HEK293T (cell line): ENCODE measurements at regions not wholly inside any gene's neighbourhood (a gene's known extent, or its start where the extent isn't known, plus 50 kb on each side); places are given as distances from the start of the nearest gene placed in this dataset.

Source experiments
- CTCF ChIA-PET: fragments of 350-600 bp; formaldehyde crosslinking; extraction: SDS; loops from one replicate; lab custom pipeline; 2021; ENCODE audit warnings: antibody characterized with exemption, inconsistent platforms; lab: Yijun Ruan, JAX
- POLR2A ChIA-PET: fragments of 350-600 bp; formaldehyde crosslinking; extraction: SDS; loops from one replicate; lab custom pipeline; 2020; ENCODE audit warnings: antibody characterized with exemption, inconsistent platforms; lab: Yijun Ruan, JAX
- DNase-seq: peaks from one replicate; pipeline ENCODE4 v3.0.0; 2012; ENCODE audit warnings: mixed read lengths; ENCODE audit errors: extremely low spot score
- ARNT ChIP-seq: fragments of 450-650 bp; IDR thresholded peaks from 2 replicates; pipeline ENCODE4 v1.6.1; 2017; ENCODE audit warnings: mild to moderate bottlenecking
- BHLHE40 ChIP-seq: fragments of 450-650 bp; IDR thresholded peaks from 2 replicates; pipeline ENCODE4 v1.6.1; 2016; ENCODE audit warnings: mild to moderate bottlenecking, moderate library complexity, borderline replicate concordance
- CTBP1 ChIP-seq: fragments of 450-650 bp; IDR thresholded peaks from 2 replicates; pipeline ENCODE4 v1.6.1; 2016; ENCODE audit warnings: borderline replicate concordance
- ELF4 ChIP-seq: fragments of 450-650 bp; IDR thresholded peaks from 2 replicates; pipeline ENCODE4 v1.6.1; 2017; ENCODE audit warnings: antibody characterized with exemption
- FOXA1 ChIP-seq: fragments of 450-650 bp; IDR thresholded peaks from 2 replicates; pipeline ENCODE4 v1.6.1; 2016; ENCODE audit warnings: mild to moderate bottlenecking
- FOXK2 ChIP-seq: fragments of 450-650 bp; IDR thresholded peaks from 2 replicates; pipeline ENCODE4 v1.6.1; 2016; ENCODE audit warnings: mild to moderate bottlenecking
- FOXM1 ChIP-seq: fragments of 450-650 bp; IDR thresholded peaks from 2 replicates; pipeline ENCODE4 v1.6.1; 2017; ENCODE audit warnings: mild to moderate bottlenecking, borderline replicate concordance
- HDGF ChIP-seq: fragments of 450-650 bp; IDR thresholded peaks from 2 replicates; pipeline ENCODE4 v1.6.1; 2017; ENCODE audit warnings: antibody characterized with exemption, borderline replicate concordance
- L3MBTL2 ChIP-seq: fragments of 450-650 bp; conservative IDR thresholded peaks from 2 replicates; pipeline ENCODE4 v1.6.1; 2016; ENCODE audit warnings: mild to moderate bottlenecking
- LEF1 ChIP-seq: fragments of 450-650 bp; IDR thresholded peaks from 2 replicates; pipeline ENCODE4 v1.6.1; 2017; ENCODE audit warnings: mild to moderate bottlenecking, borderline replicate concordance
- NFRKB ChIP-seq: fragments of 450-650 bp; IDR thresholded peaks from 2 replicates; pipeline ENCODE4 v1.6.1; 2016; ENCODE audit warnings: mild to moderate bottlenecking, moderate library complexity
- SP1 ChIP-seq: fragments of 450-650 bp; IDR thresholded peaks from 2 replicates; pipeline ENCODE4 v1.6.1; 2017
- SUZ12 ChIP-seq: fragments of 450-650 bp; IDR thresholded peaks from 2 replicates; pipeline ENCODE4 v1.6.1; 2016; ENCODE audit warnings: mild to moderate bottlenecking
- TARDBP ChIP-seq: fragments of 450-650 bp; IDR thresholded peaks from 2 replicates; pipeline ENCODE4 v1.6.1; 2016
- ZNF384 ChIP-seq: fragments of 450-650 bp; IDR thresholded peaks from 2 replicates; pipeline ENCODE4 v1.6.1; 2016
- TF ChIP-seq, protein P1 (sequence below): fragments of 450-650 bp; IDR thresholded peaks from 2 replicates; pipeline ENCODE4 v1.6.1; 2016

DNA sequence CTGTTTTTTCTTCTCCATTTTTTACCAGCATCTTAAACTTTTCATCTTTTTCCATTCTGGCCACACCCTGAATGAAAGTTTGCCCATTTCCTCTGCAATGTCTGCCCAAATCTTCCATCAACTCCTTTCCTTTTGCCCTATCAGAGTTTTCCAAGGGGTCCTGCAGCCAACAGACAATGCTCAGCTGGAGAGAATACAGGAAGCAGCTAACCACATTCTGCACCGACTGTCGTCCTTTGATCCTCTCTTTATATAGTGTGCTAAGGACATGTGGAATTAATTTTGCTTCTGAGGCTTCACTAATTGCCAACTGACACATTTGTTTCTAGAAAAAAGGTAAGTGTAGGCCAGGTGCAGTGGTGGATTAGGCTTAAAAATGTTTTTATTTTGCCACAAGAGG lies 50.5 kb upstream of the DLX2 start:
- ChIA-PET CTCF (no interaction called here), POLR2A (no interaction called here)
- no peak for DNase-seq
- TF ChIP-seq BHLHE40: no peak
- TF ChIP-seq SP1: no peak
- TF ChIP-seq NFRKB: no peak
- TF ChIP-seq L3MBTL2: no peak
- no peak for TF ChIP-seq SUZ12
- no peak for TF ChIP-seq FOXK2
- no peak for TF ChIP-seq FOXM1
- no peak for TF ChIP-seq CTBP1
- TF ChIP-seq ZNF384: no peak
- no peak for TF ChIP-seq FOXA1
- no peak for TF ChIP-seq ELF4
- TF ChIP-seq, protein P1, sequence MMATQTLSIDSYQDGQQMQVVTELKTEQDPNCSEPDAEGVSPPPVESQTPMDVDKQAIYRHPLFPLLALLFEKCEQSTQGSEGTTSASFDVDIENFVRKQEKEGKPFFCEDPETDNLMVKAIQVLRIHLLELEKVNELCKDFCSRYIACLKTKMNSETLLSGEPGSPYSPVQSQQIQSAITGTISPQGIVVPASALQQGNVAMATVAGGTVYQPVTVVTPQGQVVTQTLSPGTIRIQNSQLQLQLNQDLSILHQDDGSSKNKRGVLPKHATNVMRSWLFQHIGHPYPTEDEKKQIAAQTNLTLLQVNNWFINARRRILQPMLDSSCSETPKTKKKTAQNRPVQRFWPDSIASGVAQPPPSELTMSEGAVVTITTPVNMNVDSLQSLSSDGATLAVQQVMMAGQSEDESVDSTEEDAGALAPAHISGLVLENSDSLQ: no peak
- no peak for TF ChIP-seq LEF1
- no peak for TF ChIP-seq ARNT
- no peak for TF ChIP-seq HDGF
- no peak for TF ChIP-seq TARDBP

DNA sequence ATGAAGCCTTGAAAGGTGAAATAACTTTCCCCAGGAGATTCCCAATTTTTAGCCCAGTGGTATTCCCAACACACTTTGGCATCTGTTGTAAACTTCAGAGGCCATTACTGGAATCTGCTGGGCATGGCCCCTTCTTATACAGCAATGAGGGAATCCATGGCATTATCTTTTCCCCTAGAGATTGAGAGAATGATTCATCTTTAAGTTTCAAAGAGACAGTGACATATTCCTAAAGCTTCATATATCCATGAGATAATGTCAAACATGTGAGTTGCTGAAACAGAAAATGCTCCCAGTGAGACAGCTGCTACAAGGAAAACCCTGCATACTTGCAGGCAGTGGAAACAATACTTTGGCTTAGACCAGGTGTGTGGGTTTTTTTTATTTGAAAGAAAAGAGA lies 51.1 kb upstream of the DLX2 start:
- DNase-seq: no peak
- CTCF ChIA-PET: no interaction called here
- POLR2A ChIA-PET: no interaction called here
- TF ChIP-seq FOXK2: no peak
- TF ChIP-seq, protein P1: no peak
- TF ChIP-seq TARDBP: no peak
- no peak for TF ChIP-seq SP1
- no peak for TF ChIP-seq LEF1
- TF ChIP-seq BHLHE40: no peak
- no peak for TF ChIP-seq NFRKB
- TF ChIP-seq L3MBTL2: no peak
- TF ChIP-seq ELF4: no peak
- TF ChIP-seq ARNT: no peak
- TF ChIP-seq ZNF384: no peak

DNA sequence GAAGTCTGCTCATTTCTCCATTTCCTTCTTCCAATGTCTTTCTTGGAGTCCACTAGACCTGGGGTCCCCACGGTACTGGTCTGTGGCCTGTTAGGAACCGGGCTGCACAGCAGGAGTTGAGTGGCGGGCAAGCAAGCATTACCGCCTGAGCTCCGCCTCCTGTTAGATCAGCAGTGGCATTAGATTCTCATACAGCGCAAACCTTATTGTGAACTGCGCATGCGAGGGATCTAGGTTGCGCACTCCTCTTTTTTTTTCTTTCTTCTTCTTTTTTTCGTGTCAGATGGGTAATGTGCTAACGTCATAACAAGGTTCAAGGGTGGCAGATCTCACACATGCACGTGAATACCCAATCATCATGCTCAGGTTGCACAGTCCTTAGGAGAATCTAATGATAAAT lies 53.1 kb upstream of the DLX2 start:
- CTCF ChIA-PET: no interaction called here
- no peak for TF ChIP-seq SUZ12
- no peak for DNase-seq
- POLR2A ChIA-PET: no interaction called here

DNA sequence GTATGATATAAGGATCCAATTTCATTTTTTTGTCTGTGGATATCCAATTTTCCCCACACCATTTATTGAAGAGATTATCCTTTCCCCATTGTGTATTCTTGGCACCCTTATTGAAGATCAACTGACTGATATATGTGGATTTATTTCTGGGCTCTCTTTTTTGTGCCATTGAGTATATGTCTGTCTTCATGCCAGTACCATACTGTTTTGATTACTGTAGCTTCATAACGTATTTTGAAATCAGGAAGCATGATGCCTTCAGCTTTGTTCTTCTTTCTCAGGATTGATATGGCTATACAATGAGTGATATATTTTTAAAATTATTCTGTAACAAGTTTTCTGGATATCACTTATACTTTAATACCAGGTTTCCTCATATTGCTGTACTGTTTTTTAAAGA lies 58.1 kb upstream of the DLX2 start:
- CTCF ChIA-PET: no interaction called here
- POLR2A ChIA-PET: no interaction called here
- no peak for TF ChIP-seq L3MBTL2
- no peak for TF ChIP-seq ELF4
- TF ChIP-seq, protein P1: no peak
- TF ChIP-seq FOXM1: no peak
- TF ChIP-seq FOXA1: no peak
- TF ChIP-seq TARDBP: no peak
- no peak for TF ChIP-seq HDGF
- TF ChIP-seq BHLHE40: no peak
- TF ChIP-seq CTBP1: no peak
- no peak for TF ChIP-seq FOXK2
- TF ChIP-seq NFRKB: no peak
- TF ChIP-seq LEF1: no peak
- TF ChIP-seq ZNF384: no peak
- TF ChIP-seq SUZ12: no peak
- TF ChIP-seq ARNT: no peak
- no peak for DNase-seq

DNA sequence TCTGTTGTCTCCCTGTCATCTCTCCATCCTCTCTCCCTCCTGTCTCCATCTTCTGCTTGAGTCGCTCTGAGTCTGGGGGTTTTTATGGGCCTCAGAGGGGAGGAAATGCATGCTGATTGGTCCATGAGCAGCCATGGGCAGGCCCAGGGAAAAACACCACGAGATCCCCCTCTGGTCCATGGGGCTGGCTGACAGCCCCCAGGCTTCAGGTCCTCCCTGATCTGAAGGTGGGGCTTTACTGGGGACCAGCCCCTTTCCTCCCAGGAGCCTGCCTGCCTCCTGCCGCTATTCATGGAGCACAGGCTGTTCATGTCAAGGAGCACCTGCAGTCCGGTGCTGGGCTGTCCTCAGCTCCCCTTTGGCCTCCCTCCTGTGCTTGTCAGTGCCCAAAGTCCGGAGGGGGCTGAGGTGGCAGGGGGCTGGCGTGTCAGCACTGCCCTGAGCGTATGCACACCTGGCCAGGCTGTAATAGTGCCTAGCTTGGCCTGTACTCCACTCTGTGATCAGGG lies 59.6 kb upstream of the DLX2 start:
- no peak for DNase-seq
- ChIA-PET CTCF (no interaction called here), POLR2A (no interaction called here)
- TF ChIP-seq BHLHE40: no peak
- no peak for TF ChIP-seq ZNF384
- no peak for TF ChIP-seq LEF1
- TF ChIP-seq FOXM1: no peak
- TF ChIP-seq FOXK2: no peak
- no peak for TF ChIP-seq HDGF
- TF ChIP-seq ARNT: no peak
- TF ChIP-seq SP1: no peak
- TF ChIP-seq NFRKB: no peak
- TF ChIP-seq TARDBP: no peak
- no peak for TF ChIP-seq CTBP1
- no peak for TF ChIP-seq SUZ12
- TF ChIP-seq, protein P1: no peak
- TF ChIP-seq L3MBTL2: no peak
- TF ChIP-seq FOXA1: no peak
